ENCODE measurements at regions not wholly inside any gene's neighbourhood (a gene's known extent, or its start where the extent isn't known, plus 50 kb on each side); places are given as distances from the start of the nearest gene placed in this dataset.

DNA sequence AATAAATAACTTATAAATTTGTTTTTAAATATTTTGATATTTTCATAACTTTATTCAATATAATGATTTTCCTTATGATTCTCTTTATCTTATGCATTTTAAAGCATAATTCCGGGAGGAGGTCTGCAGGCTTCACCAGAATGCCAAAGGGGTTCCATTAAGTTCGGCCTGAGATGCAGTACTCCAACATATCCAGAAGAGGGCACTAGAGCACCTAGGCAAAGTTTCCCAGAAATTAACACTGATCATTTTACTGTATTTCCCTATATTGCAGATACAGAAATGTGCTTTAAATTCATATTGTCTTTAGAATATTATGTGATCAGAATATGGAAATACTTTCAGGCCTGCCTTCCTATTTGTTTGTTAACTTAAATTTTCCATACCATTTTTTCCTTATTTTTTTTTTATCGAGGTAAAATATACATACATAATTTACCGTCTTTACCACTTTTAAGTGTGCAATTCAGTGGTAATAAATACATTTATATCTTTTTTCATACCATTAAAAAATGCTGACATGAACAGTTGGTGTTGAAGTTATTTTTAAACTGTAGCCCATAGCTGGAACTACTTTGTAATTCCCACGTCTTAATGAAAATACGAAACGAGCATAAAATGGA, 58.9 kb upstream of the TM9SF2 start:
- Histone ChIP-seq H3K27me3 (replicated peaks in 1 of 7) (peaks cover 0 to 8% (median 0%) of the 10 kb centered on the region in 7 donors), H3K9me3 (no peaks in the 10 kb centered on the region), H3K27ac (no peak overlapping the region), H3K4me3 (no peak overlapping the region), H3K4me1 (peaks cover 0 to 19% (median 3%) of the 10 kb centered on the region in 6 donors), H3K36me3 (no peaks in the 10 kb centered on the region)
- 67 to 70% (median 70%) methylated on average over 7 of the region's 7 CpGs for WGBS, 5 donors
- TF ChIP-seq POLR2AphosphoS5 (IDR thresholded peaks at IDR 0.05) (no peak), POLR2A (IDR thresholded peaks at IDR 0.05) (no peak)
- TF ChIP-seq, protein P1, sequence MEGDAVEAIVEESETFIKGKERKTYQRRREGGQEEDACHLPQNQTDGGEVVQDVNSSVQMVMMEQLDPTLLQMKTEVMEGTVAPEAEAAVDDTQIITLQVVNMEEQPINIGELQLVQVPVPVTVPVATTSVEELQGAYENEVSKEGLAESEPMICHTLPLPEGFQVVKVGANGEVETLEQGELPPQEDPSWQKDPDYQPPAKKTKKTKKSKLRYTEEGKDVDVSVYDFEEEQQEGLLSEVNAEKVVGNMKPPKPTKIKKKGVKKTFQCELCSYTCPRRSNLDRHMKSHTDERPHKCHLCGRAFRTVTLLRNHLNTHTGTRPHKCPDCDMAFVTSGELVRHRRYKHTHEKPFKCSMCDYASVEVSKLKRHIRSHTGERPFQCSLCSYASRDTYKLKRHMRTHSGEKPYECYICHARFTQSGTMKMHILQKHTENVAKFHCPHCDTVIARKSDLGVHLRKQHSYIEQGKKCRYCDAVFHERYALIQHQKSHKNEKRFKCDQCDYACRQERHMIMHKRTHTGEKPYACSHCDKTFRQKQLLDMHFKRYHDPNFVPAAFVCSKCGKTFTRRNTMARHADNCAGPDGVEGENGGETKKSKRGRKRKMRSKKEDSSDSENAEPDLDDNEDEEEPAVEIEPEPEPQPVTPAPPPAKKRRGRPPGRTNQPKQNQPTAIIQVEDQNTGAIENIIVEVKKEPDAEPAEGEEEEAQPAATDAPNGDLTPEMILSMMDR (IDR thresholded peaks at IDR 0.05 in 8 of 11, conservative IDR thresholded peaks at IDR 0.05 in 3 of 11): peak; percentile 71 to 97 (median 95)
- intact Hi-C loops (cut with DNase I; ENCODE audit: low total_unique reads): loop anchor here (5.0 kb wide), 2 partner anchors 65 to 170 kb away; no protein-coding TSS in a partner anchor
- no peak for DNase-seq

DNA sequence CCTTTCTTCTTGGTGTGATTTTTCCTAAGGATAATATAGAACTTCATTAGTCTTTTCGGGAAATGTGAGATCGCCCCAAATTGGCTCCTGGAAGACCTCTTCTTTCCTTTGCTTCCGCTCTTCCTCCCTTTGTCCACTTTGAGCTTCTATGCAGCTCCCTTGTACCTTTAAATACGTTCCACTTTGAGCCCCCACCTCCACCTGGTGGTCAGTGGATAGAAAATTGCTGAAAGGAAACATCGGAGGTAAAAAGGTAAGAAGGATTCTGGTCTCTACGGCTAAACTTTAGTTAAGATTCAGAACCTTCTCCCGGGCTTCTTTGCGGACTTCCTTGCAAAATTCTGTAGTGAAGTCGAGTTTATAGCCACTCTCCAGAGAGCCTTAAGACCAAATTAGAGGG, 55.0 kb upstream of the TM9SF2 start:
- Histone ChIP-seq H3K4me3 (no peak overlapping the region), H3K4me1 (peaks cover 0 to 6% (median 0%) of the 10 kb centered on the region in 6 donors), H3K36me3 (no peaks in the 10 kb centered on the region), H3K9me3 (no peaks in the 10 kb centered on the region), H3K27me3 (replicated peaks in 1 of 7) (no peaks in the 10 kb centered on the region), H3K27ac (no peak overlapping the region)
- 76 to 87% (median 79%) methylated on average over 9 of the region's 9 CpGs for WGBS, 5 donors
- DNase-seq: no peak
- intact Hi-C loops (cut with DNase I; ENCODE audit: low total_unique reads): no loop called here
- TF ChIP-seq, protein P1 (IDR thresholded peaks at IDR 0.05 in 8 of 11, conservative IDR thresholded peaks at IDR 0.05 in 3 of 11): no peak
- TF ChIP-seq POLR2A (IDR thresholded peaks at IDR 0.05) (no peak), POLR2AphosphoS5 (IDR thresholded peaks at IDR 0.05) (no peak)

DNA sequence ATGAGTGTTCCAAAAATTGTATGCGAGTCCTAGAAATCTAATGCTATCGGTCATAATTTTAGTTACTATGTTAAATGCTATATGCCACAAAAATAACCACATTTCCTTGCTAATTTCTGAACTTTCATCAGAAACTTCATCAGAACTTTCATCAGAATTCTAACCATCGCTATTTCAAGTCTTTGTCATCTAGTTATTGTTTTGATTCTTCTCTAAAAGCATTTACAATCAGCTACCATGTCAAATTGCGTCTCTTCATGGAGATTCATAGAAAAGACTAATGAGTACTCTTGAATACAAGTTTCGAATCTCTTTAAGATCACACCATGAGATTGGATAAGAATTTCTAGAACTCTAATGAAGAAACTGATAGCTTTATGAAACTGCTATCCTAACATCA, 52.7 kb upstream of the TM9SF2 start:
- Histone ChIP-seq H3K27me3 (replicated peaks in 1 of 7) (no peaks in the 10 kb centered on the region), H3K4me1 (no peaks in the 10 kb centered on the region), H3K4me3 (no peak overlapping the region), H3K27ac (no peak overlapping the region), H3K36me3 (no peaks in the 10 kb centered on the region), H3K9me3 (no peaks in the 10 kb centered on the region)
- 80 to 89% (median 85%) methylated on average over 5 of the region's 5 CpGs for WGBS, 5 donors
- TF ChIP-seq, protein P1 (IDR thresholded peaks at IDR 0.05 in 8 of 11, conservative IDR thresholded peaks at IDR 0.05 in 3 of 11): no peak
- TF ChIP-seq POLR2AphosphoS5 (IDR thresholded peaks at IDR 0.05) (no peak), POLR2A (IDR thresholded peaks at IDR 0.05) (no peak)
- DNase-seq: no peak
- intact Hi-C loops (cut with DNase I; ENCODE audit: low total_unique reads): no loop called here

DNA sequence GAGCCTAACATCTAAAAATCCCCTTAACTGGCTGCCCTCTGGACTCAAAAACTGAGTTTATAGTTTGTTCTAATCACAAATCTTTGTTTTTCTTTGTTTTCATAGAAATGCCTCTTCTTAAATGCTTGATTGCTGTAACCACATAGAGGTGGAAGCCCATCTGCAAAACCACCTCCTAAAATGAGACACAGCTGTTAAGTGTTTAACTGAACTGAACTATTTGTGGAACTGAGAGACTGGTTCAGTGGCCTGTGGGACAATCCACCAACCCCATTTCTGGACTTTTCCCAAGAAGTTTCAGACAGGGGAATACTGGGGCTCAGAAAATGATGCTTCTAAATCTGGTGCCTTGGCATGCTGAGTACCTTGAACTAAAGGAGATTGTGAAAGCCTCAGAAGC, 50.9 kb upstream of the TM9SF2 start:
- no peaks in the 10 kb centered on the region for H3K4me1 ChIP-seq
- no peak overlapping the region for H3K27ac ChIP-seq
- no peak for DNase-seq
- no peak overlapping the region for H3K4me3 ChIP-seq
- no peaks in the 10 kb centered on the region for H3K36me3 ChIP-seq
- intact Hi-C loops (cut with DNase I; ENCODE audit: low total_unique reads): no loop called here
- peaks cover 0 to 9% (median 6%) of the 10 kb centered on the region in 8 donors for H3K9me3 ChIP-seq
- TF ChIP-seq POLR2AphosphoS5 (IDR thresholded peaks at IDR 0.05) (no peak), POLR2A (IDR thresholded peaks at IDR 0.05) (no peak)
- TF ChIP-seq, protein P1 (IDR thresholded peaks at IDR 0.05 in 8 of 11, conservative IDR thresholded peaks at IDR 0.05 in 3 of 11): no peak
- H3K27me3 ChIP-seq (replicated peaks in 1 of 7): no peaks in the 10 kb centered on the region

All from spleen (tissue), 11 donors.